GM21447 (cell line): ENCODE measurements at regions not wholly inside any gene's neighbourhood (a gene's known extent, or its start where the extent isn't known, plus 50 kb on each side); places are given as distances from the start of the nearest gene placed in this dataset.
"Not testable (repeated sequence)": the region's sequence is repeated elsewhere in the genome, so short reads cannot be mapped to it uniquely, and the experiment has no call there.

Source experiments
- ATAC-seq: cut with Tn5 transposase; IDR thresholded peaks from one replicate; pipeline ENCODE4 v1.9.1; 2021; ENCODE audit not compliant: unreplicated experiment

DNA sequence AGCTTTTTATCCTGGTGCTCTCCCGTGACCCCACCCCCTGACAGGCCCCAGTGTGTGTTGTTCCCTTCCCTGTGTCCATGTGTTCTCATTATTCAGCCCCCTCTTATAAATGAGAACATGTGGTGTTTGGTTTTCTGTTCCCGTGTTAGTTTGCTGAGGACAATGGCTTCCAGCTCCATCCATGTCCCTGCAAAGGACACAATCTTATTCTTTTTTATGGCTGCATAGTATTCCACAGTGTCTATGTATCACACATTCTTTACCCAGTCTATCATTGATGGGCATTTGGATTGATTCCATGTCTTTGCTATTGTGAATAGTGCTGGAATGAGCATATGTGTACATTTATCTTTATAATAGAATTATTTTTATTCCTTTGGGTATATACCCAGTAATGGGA, 360.5 kb downstream of the GATA3 start:
- ATAC-seq = not testable (repeated sequence)

DNA sequence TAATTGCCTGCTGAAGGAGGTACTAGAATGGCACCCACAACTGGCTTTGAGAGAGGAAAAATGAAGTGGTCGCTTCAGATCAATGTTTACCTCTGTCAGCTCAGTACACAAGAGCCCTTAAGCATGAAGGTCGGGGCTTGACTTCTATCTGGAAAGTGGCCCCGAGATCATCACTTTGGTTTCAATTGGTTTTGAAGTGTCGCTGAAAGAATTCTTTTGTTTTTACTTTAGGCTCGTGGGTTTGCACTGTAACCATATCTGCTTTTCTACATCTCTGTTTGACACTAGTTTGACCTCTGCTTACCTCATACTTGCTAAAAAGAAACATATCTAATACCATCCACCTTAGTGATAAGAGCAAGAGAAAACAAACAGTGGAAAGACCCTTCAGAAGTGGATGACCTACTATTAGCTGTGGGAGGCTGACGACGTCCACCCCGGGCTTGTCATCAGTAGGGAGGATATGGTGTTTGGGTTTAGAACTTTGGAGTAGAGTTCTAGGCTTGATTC, 361.8 kb downstream of the GATA3 start:
- ATAC-seq = no peak

DNA sequence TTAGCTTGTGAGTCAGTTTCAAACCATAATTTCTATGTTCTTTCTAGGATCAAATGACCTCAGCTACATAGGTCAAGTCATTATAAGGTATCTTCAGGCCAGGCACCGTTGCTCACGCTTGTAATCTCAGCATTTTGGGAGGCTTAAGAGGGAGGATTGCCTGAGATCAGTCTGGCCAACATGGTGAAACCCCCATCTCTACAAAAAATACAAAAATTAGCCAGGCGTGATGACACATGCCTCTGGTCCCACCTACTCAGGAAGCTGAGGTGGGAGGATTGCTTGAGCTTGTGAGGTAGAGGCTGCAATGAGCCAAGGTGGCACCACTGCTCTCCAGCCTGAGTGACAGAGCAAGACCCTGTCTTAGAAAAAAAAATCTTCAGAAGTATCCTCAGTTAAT, 362.3 kb downstream of the GATA3 start:
- ATAC-seq = no peak

DNA sequence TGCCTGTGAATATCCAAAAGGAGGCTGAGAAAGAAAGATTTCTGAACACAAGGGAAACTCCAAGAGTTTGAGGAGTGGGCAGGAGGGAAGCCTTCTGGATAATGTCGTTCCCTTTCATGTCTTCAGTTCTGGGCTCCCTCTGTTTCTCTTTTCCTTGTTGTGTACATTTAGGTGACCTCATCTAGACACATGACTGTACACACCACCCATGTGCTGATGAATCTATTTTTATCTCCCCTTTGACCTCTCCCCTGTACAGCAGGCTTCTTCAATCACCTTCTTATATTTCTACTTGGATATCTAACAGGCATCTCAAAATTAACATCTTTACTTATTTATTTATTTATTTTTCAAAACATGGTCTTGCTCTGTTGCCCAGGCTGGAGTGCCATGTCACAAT, 363.1 kb downstream of the GATA3 start:
- no peak for ATAC-seq

DNA sequence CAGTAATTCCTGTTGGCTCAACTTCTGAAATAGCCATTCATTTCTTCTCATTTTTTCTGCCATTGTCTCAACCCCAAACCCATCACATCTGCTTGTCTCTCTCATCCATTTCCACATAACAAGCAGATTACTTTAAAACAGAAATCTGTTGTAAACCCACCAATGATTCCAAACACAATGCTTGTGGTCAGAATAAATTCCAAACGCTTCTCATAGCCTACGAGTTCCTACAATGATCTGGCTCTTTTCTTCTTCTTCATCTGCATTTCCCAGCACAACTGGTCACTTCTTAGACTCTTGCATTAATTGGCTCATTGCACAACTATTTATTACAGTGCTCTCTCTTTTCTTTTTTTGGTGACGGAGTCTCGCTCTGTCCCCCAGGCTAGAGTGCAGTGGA, 364.1 kb downstream of the GATA3 start:
- ATAC-seq = no peak

DNA sequence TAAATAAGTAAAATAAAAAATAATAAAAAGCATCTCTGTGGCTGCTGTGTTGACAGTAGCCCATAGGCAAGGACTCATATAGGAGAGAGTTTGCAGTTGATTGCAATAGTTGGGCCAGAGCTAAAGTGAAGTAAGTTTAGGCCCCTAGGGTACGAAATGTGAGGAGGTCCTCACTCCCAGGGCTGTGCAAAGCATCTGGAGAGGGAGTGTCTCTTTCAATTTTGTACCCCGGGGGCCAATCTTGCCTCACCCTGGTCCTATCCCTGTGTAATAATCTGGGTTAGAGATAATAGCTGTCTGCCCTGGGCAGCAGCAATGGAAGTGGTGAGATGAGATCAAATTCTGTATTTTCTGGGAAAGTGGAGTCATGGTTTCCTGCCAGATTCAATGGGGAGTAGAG, 365.7 kb downstream of the GATA3 start:
- no peak for ATAC-seq

DNA sequence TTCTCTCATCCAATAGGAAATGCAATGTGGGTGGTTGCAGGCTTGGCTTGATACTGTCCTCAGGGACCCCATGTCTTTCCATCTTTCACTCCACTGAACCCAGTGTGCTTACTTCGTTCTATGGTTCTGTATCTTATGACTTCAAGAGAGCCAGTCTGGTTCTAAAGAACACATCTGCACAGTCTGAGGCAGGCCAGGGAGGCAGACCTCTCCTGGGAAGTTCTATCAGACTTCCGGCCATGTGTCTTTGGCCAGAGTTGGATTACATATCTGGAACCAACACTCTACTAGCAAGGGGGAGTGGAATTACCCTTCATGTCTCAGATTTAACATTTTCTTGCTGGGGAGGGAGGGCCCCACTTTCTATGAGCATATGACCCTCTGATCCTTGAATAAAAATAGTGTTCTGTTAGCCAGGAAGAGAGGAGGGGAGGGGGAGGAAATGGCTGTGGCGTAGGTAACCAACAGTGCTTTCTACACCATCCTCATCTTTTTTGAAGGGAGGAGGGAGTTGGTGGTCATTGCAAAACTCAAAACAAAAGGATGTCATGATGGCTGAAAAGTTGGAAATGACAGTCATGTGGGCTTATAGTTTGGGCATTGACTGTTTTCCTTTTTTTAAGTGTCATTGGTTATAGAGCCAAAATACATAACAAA, 370.2 kb downstream of the GATA3 start:
- no peak for ATAC-seq

DNA sequence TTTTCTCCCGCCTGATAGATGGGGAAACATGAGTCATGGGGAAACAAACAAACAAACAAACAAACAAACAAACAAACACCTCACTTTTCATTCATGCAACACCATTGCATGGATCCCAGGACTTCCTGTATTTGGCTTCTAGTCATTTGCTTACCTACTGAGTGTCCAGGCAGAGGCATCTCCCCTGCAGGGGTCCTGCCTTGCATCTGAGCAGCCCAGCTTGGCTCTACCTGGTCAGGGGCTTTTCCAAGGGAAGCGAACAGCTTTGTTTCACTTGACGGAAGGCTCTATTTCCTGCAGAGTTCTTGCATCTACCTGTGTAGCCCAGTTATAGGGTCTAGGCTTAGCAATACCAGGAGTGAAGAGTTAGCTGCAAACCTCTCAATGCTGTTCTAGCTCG, 374.2 kb downstream of the GATA3 start:
- ATAC-seq = no peak

DNA sequence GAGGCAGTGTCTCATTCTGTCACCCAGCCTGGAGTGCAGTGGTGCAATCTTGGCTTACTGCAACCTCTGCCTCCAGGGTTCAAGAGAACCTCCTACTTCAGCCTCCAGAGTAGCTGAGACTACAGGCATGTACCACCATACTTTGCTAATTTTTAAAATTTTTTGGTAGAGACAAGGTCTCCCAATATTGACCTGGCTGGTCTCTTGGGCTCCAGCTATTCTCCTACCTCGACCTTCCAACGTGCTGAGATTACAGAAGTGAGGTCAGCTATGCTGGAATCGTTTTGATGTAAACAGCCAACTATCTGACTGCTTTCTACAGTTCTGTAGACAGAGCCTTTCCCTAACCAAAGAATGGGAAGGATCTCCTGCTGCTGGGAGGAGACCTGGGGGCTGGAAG, 375.8 kb downstream of the GATA3 start:
- ATAC-seq = no peak

DNA sequence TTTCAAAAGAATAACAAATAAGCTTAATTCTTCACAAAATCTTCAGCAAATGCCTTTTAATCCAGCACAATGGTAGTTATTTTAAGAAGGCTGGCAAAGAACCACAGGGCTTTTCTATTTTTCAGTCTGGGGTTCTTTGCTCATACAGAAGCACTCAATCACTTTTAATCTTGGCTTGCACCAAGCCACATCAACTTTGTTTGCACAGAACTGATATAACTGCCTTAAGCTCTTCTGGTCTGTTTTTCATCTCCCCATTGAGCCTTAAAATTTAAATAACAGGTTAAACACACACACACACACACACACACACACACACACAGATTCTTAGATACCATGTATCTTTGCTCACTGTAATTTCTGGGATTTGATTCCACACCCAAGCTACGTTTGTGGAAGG, 377.0 kb downstream of the GATA3 start:
- ATAC-seq = no peak

DNA sequence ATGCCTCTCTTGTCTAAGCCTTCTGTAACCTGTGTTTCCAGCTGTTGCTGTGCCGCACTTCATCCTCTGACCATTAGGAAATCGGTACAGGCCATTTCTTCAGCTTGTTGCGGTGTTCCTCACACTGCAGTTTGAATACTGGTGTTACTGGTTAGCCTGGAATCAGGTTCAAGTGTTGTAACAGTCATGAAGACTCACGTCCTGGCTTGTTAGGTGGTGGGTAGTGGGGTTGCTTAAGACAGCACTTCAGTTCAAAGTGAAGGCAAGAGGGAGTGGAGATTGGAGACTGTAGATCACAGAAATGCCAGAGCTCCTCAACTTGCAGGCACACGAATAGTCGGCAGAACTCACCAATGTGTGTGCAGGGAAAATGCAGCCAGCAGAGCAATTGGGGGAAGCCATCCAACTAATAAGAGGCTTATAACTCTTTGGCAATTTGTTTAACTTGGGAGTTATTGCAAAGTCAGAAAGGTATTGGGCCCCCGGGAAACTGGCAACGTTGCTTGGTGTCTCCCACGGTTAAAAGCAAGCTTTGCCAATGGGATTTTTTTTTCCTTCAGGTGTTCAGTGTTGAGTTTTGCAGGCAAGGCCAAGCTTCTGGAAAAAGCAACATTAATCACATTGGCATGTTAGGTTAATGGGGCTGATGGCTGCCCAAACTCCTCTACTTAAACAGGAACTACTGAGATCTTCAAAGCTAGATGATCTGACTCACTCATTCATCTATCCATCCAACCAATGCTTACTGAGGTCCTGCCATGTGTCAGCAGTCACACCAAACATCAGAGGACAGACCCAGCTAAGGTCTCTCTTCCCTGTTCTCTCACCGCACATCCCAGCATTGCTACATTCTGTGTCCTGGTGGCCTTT, 380.9 kb downstream of the GATA3 start:
- ATAC-seq = no peak

DNA sequence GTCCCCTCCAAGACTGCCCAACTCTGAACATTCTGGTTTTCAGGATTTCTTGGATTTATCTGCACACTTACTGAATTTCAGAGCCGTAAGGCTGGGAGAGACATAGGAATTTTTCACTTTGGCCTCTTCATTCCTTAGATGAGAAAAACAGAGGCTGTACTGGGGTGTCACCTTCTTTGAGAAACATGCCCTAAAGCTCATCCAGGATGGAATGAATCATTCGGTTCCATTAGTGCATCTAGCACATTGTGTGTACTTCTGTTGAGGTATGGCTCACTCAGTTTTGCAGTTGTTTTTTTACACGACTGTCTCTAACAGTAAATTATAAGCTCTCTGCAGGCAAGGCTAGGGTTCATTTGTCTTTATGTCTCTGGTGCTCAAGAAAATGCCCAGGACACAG, 383.4 kb downstream of the GATA3 start:
- ATAC-seq = no peak

DNA sequence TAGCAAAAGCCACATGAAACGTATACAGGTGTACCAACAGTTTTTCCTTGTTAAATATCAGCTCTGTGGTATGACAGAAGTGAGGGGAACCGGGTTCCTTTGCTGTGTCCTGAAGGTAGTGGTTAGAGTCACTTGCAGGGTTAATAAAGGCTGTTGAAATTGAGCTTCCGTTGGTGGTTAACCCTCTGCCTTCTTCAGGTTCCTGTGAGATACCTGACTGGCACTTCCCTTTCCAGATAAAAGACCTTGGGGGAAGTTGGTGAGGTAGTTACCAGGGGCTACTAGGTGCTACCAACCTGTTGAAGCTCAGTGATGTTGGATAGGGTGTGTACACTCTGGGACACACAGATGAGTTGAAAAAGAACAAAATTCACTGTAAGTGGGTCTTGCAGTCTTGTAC, 384.1 kb downstream of the GATA3 start:
- no peak for ATAC-seq

DNA sequence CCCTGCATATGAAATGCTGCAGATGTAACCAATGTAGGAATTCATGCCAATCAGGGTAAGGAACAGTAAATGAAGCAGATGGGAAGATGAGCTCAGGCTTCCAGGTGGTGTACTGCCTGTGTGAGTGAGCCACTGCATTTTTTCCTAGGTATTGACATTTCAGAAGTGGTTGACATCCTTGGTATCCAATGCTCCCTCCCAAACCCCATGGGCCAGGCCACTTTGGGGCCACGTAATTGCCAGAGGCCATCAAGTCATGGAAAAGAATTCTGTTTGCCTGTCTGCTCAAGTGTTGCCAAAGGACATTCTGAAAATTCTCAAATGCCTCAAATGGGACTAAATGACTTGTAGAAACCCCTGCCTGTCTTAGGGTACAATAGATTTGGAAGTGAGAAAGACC, 384.6 kb downstream of the GATA3 start:
- ATAC-seq = no peak

DNA sequence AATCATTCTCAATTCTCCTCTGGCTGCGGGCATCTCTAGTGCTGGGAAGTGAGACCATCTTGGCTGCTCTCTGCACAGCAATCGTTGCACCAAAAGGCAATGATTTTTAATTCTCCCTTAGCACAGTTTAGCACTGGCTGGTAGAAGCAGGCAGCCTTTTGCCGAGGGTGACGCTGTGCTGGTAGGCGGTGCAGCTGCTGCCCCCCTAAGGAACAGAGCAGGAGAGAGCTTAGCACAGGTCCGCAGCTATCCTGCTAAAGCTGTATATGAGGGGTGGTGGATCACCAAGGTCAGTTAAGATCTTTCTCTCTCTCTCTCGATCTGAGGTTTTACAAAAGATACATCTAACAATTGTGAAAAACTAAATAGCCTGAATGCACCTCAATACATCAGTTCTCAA, 390.1 kb downstream of the GATA3 start:
- ATAC-seq = no peak

DNA sequence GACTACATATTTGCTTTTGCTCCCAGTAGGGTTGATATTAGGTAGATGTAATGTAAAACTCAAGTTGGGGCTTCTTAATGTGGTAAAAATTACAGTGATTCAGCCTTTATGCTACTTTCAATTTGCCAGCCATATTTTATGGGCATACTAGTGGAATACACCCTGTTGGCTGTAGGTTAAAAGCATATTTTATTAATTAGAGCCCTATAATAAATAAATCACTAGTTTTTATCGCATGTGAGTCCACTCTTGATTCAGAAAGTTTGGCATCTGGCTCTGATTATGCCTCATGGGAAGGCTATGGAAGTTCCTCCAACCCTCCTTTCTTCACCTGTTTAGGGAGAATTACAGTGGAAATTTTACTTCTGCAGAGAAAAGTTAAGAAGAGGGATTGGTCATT, 390.9 kb downstream of the GATA3 start:
- ATAC-seq = no peak

DNA sequence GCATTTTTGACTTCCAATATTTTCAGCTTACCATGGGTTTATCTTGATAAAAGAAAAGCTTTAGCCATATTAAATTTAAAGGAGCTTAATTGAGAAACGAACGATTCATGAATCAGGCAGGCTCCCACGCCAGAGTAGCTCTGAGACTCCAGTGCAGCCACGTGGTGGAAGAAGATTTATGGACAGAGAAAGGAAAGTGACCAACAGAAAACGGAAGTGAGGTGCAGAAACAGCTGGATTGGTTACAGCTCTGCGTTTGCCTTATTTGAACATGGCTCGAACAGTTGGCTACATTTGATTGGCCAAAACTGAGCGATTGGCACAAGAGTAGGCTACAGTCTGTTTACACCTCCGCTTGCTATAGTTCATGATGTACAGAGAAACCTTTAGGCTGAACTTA, 395.4 kb downstream of the GATA3 start:
- ATAC-seq = no peak

DNA sequence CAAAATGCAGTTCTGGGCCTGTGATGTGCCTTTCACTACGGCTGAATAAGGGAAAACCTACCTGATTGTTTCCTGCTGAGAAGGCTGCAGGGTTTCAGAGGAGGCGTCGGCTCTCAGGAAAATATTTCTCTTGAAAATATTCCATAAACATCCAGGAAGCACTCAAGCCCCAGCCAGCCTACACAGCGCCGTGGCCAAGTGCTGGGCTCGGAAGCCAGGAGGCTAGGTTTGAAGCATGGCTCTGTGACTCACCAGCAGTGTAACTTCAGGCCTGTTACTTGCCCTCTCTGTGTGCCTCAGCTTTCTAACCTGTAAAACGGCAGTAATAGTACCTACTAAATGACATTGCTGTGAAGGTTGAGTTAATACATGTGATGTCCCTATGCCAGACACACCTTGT, 399.1 kb downstream of the GATA3 start:
- no peak for ATAC-seq

DNA sequence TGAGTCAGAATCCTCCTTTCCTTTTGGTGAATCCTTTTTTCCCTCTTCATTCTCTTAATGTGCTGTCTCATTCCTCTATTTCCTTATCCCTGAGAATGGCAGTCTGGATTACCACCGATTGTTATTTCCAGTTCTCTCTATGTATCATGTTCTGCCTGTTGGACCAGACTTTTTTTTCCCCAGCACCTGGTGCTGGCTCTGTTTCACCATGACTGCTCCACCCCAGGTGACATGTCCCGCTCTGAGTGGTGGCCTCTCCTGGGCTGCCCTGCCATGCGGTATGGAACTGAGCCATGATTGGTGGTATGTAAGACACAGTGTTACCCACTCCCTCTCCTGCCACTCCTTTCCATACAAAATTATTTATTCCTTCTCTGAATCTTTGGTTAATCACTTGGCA, 399.9 kb downstream of the GATA3 start:
- no peak for ATAC-seq

DNA sequence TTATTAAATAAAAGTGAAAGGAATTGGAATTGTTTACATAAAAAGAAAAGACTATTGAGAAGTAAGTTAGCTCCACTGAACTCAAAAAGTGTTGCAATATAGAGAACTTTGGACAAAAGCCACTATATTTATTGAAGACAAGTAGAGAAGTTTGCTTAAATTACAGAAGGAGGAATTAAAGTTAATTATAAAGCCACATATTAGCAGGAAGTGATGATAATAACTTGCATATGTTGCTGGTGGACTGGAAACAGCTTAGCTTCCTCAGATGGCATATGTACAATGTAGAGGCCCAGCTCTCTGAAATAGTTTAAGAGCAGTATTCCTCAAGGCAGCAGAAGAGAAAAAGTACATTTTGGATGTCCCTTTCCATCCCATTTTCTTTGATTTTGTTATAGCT, 400.7 kb downstream of the GATA3 start:
- ATAC-seq = no peak

DNA sequence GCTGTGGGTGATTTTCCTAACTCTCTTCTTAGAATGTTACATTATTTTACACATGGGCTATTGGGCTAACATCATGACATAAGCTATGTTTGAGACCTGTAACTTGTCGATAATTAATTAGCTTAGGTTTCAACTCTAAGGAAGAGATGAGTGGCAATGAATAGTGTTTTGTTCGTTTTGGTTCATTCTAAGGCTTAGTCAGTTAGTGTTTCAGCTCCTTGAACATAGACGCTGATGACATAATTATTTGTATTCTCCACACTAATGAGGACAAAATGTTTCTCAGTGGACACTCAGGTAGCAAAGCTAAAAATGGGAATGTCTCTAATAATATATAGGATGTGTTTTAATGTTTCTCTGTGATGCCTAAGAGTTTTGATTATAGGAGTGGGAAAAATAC, 401.9 kb downstream of the GATA3 start:
- no peak for ATAC-seq

DNA sequence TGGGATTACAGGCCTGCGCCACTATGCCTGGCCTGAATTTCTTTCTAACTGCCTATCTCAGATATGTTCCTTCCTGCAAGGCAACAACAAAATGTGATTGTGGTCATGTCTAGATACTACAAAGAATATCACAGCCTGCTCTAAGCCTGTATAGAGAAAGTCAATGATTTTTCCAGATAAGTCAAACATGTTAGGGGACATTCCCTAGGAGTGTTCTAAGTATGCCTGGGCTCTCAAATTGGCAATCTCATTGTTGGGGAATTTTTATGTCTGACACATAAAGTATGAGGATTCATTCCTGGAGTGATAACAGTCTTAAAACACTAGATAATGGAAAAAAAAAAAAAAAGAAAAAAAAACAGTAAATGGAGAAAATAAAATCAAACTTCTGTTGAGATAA, 406.1 kb downstream of the GATA3 start:
- no peak for ATAC-seq

DNA sequence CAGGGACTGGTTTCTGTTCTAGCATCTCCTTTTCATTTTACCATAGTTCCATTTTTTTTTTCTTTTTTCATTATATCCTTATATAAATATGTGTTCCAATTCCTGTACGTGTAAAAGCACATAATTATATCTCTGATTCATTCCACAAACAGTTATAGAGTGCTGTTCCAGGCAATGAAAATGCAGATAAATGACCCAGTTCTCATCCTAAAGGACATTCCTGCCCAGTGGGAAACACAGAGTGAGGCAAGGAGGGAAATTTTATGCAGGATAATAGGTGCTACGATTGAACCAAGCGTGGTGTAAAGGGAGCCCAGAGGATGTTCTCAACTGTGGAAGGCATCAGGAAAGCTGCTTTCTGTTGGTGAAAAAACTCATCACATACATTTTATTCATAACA, 408.1 kb downstream of the GATA3 start:
- no peak for ATAC-seq
